HEK293T (cell line): ENCODE measurements at regions not wholly inside any gene's neighbourhood (a gene's known extent, or its start where the extent isn't known, plus 50 kb on each side); places are given as distances from the start of the nearest gene placed in this dataset.

Experiments used
- BHLHE40 ChIP-seq: fragments of 450-650 bp; IDR thresholded peaks from 2 replicates; pipeline ENCODE4 v1.6.1; 2016; ENCODE audit warnings: mild to moderate bottlenecking, moderate library complexity, borderline replicate concordance
- CTBP1 ChIP-seq: fragments of 450-650 bp; IDR thresholded peaks from 2 replicates; pipeline ENCODE4 v1.6.1; 2016; ENCODE audit warnings: borderline replicate concordance
- ELF4 ChIP-seq: fragments of 450-650 bp; IDR thresholded peaks from 2 replicates; pipeline ENCODE4 v1.6.1; 2017; ENCODE audit warnings: antibody characterized with exemption
- FOXA1 ChIP-seq: fragments of 450-650 bp; IDR thresholded peaks from 2 replicates; pipeline ENCODE4 v1.6.1; 2016; ENCODE audit warnings: mild to moderate bottlenecking
- FOXK2 ChIP-seq: fragments of 450-650 bp; IDR thresholded peaks from 2 replicates; pipeline ENCODE4 v1.6.1; 2016; ENCODE audit warnings: mild to moderate bottlenecking
- LEF1 ChIP-seq: fragments of 450-650 bp; IDR thresholded peaks from 2 replicates; pipeline ENCODE4 v1.6.1; 2017; ENCODE audit warnings: mild to moderate bottlenecking, borderline replicate concordance
- SP1 ChIP-seq: fragments of 450-650 bp; IDR thresholded peaks from 2 replicates; pipeline ENCODE4 v1.6.1; 2017
- ZNF384 ChIP-seq: fragments of 450-650 bp; IDR thresholded peaks from 2 replicates; pipeline ENCODE4 v1.6.1; 2016

- TF ChIP-seq FOXK2, result no peak
- no peak for TF ChIP-seq BHLHE40
- TF ChIP-seq SP1, result no peak
- TF ChIP-seq LEF1, result no peak
- TF ChIP-seq ZNF384, result no peak
- TF ChIP-seq ELF4, result no peak
- no peak for TF ChIP-seq CTBP1
- TF ChIP-seq FOXA1, result no peak
Observed at GRCh38 chr6:105633814-105634213, 230.9 kb upstream of the PREP start.
